ENCODE measurements at regions not wholly inside any gene's neighbourhood (a gene's known extent, or its start where the extent isn't known, plus 50 kb on each side); places are given as distances from the start of the nearest gene placed in this dataset.
"Not testable (repeated sequence)": the region's sequence is repeated elsewhere in the genome, so short reads cannot be mapped to it uniquely, and the experiment has no call there.

- DNase-seq: not testable (repeated sequence)
Measured at GRCh38 chr11:134840165-134840564, 428.1 kb upstream of the B3GAT1 start.

GRCh38 chr11:134838708-134839107, 426.7 kb upstream of the B3GAT1 start:
- no peak for DNase-seq

GRCh38 chr11:134837887-134838232, 425.8 kb upstream of the B3GAT1 start:
- DNase-seq: no peak

GRCh38 chr11:134837166-134837886, 425.3 kb upstream of the B3GAT1 start:
- no peak for DNase-seq

GRCh38 chr11:134836561-134836960, 424.5 kb upstream of the B3GAT1 start:
- DNase-seq: no peak

GRCh38 chr11:134835561-134835960, 423.5 kb upstream of the B3GAT1 start:
- DNase-seq: no peak

- DNase-seq: no peak
Measured at GRCh38 chr11:134830312-134830711, 418.3 kb upstream of the B3GAT1 start.

- no peak for DNase-seq
Measured at GRCh38 chr11:134823970-134824369, 411.9 kb upstream of the B3GAT1 start.

GRCh38 chr11:134822897-134823296, 410.9 kb upstream of the B3GAT1 start:
- no peak for DNase-seq

GRCh38 chr11:134821422-134821821, 409.4 kb upstream of the B3GAT1 start:
- no peak for DNase-seq

GRCh38 chr11:134819041-134819440, 407.0 kb upstream of the B3GAT1 start:
- no peak for DNase-seq

- DNase-seq: no peak
Measured at GRCh38 chr11:134818516-134818915, 406.5 kb upstream of the B3GAT1 start.

GRCh38 chr11:134815404-134815803, 403.4 kb upstream of the B3GAT1 start:
- no peak for DNase-seq

GRCh38 chr11:134807997-134808396, 396.0 kb upstream of the B3GAT1 start:
- no peak for DNase-seq

GRCh38 chr11:134802598-134802997, 390.6 kb upstream of the B3GAT1 start:
- no peak for DNase-seq

- no peak for DNase-seq
Measured at GRCh38 chr11:134802116-134802515, 390.1 kb upstream of the B3GAT1 start.

GRCh38 chr11:134801570-134801969, 389.5 kb upstream of the B3GAT1 start:
- no peak for DNase-seq

GRCh38 chr11:134800826-134801225, 388.8 kb upstream of the B3GAT1 start:
- no peak for DNase-seq

GRCh38 chr11:134800130-134800529, 388.1 kb upstream of the B3GAT1 start:
- DNase-seq: no peak

GRCh38 chr11:134799386-134799785, 387.3 kb upstream of the B3GAT1 start:
- no peak for DNase-seq

GRCh38 chr11:134797411-134798089, 385.5 kb upstream of the B3GAT1 start:
- DNase-seq: no peak

- DNase-seq: no peak
Measured at GRCh38 chr11:134795017-134795416, 383.0 kb upstream of the B3GAT1 start.

- no peak for DNase-seq
Measured at GRCh38 chr11:134794192-134794591, 382.1 kb upstream of the B3GAT1 start.

GRCh38 chr11:134792677-134793076, 380.6 kb upstream of the B3GAT1 start:
- DNase-seq: no peak

GRCh38 chr11:134792044-134792443, 380.0 kb upstream of the B3GAT1 start:
- DNase-seq: peak; percentile 3

All from NCI-H2171 (cell line).